Panc1 (cell line): ENCODE measurements at regions not wholly inside any gene's neighbourhood (a gene's known extent, or its start where the extent isn't known, plus 50 kb on each side); places are given as distances from the start of the nearest gene placed in this dataset.

Experiments used
- ATAC-seq: fragments of 200-7000 bp; cut with Tn5 transposase; 2 replicates; pipeline ENCODE4 v1.9.1; 2020; ENCODE audit warnings: mild to moderate bottlenecking, moderate library complexity
- BruUV-seq: library from RNA; stranded (reverse); fragments of 400-500 nt; replicated peaks from 2 replicates; lab custom pipeline; 2021; lab: Mats Ljungman, UMichigan
- CTCF ChIA-PET: fragments of 300-600 bp; sonication (Branson Sonifier 250); formaldehyde crosslinking; loops from one replicate; lab custom pipeline; 2022; ENCODE audit warnings: antibody characterized with exemption; lab: Charles Lee
- POLR2A ChIA-PET: fragments of 300-600 bp; sonication (Branson Sonifier 250); formaldehyde crosslinking; loops from one replicate; lab custom pipeline; 2022; ENCODE audit warnings: antibody characterized with exemption; lab: Charles Lee
- DNase-seq: peaks from one replicate; pipeline ENCODE4 v3.0.0-alpha.2; 2010; ENCODE audit warnings: low read depth, low spot score
- H3K27ac ChIP-seq: 2 replicates; pipeline ENCODE4 v1.5.1; 2011; ENCODE audit warnings: mild to moderate bottlenecking, low read length, inconsistent platforms
- H3K27me3 ChIP-seq: fragments of 200-500 bp; sonication (Bioruptor generic); 2 replicates; pipeline ENCODE4 v1.6.0; 2014; ENCODE audit warnings: low read length, inconsistent platforms; ENCODE audit not compliant: control insufficient read depth, insufficient read depth
- H3K36me3 ChIP-seq: fragments of 200-500 bp; sonication (Bioruptor generic); 2 replicates; pipeline ENCODE4 v1.5.1; 2014; ENCODE audit warnings: inconsistent platforms, mild to moderate bottlenecking, low read length, moderate library complexity; ENCODE audit not compliant: control insufficient read depth, insufficient read depth
- H3K4me1 ChIP-seq: 2 replicates; pipeline ENCODE4 v1.5.1; 2011; ENCODE audit warnings: inconsistent platforms, mild to moderate bottlenecking, low read length, moderate library complexity; ENCODE audit not compliant: control insufficient read depth, insufficient read depth
- H3K4me3 ChIP-seq, 2 experiments: 2 replicates each; pipeline ENCODE4 v1.5.1; 2011 to 2012; ENCODE audit warnings: low read depth in 2 of 2, low read length in 2 of 2, mild to moderate bottlenecking in 2 of 2, inconsistent platforms in 1 of 2, moderate library complexity in 1 of 2
- H3K9me3 ChIP-seq: fragments of 200-500 bp; sonication (Bioruptor generic); 2 replicates; pipeline ENCODE4 v1.5.1; 2014; ENCODE audit warnings: low read depth, mild to moderate bottlenecking, inconsistent platforms, low read length, moderate library complexity; ENCODE audit not compliant: control insufficient read depth, insufficient read depth
- POLR2AphosphoS5 ChIP-seq: IDR thresholded peaks from 2 replicates; pipeline ENCODE4 v1.6.1; 2012; ENCODE audit warnings: mild to moderate bottlenecking, low read depth, low read length, moderate library complexity
- SIN3A ChIP-seq: IDR thresholded peaks from 2 replicates; pipeline ENCODE4 v1.6.1; 2012; ENCODE audit warnings: low read depth, mild to moderate bottlenecking, low read length, moderate library complexity, borderline replicate concordance; ENCODE audit not compliant: insufficient read depth
- TCF7L2 ChIP-seq: IDR thresholded peaks from 2 replicates; pipeline ENCODE4 v1.6.1; 2011; ENCODE audit warnings: mild to moderate bottlenecking, low read depth, low read length, inconsistent platforms
- in situ Hi-C: cut with HindIII; loops from 2 replicates; pipeline ENCODE4 v1.10.0; 2016; ENCODE audit warnings: low sequenced_read_pairs, low pct_unique_long_range_greater_than_20kb
- intact Hi-C: fragments of 100-400 bp; cut with micrococcal nuclease; formaldehyde crosslinking; loops from one replicate; pipeline ENCODE4 v1.10.0; 2022; ENCODE audit not compliant: unreplicated experiment
- TF ChIP-seq, protein P1 (sequence below), 2 experiments: IDR thresholded peaks; 2 replicates each; pipeline ENCODE4 v1.6.1; 2011 to 2012; ENCODE audit warnings: low read depth in 2 of 2, control low read depth in 1 of 2, low read length in 1 of 2, mild to moderate bottlenecking in 1 of 2, moderate library complexity in 1 of 2; ENCODE audit not compliant: insufficient read depth in 1 of 2
- TF ChIP-seq, protein P2 (sequence below): fragments of 450-650 bp; IDR thresholded peaks from 2 replicates; pipeline ENCODE4 v1.5.1; 2017; ENCODE audit warnings: mild to moderate bottlenecking

DNA sequence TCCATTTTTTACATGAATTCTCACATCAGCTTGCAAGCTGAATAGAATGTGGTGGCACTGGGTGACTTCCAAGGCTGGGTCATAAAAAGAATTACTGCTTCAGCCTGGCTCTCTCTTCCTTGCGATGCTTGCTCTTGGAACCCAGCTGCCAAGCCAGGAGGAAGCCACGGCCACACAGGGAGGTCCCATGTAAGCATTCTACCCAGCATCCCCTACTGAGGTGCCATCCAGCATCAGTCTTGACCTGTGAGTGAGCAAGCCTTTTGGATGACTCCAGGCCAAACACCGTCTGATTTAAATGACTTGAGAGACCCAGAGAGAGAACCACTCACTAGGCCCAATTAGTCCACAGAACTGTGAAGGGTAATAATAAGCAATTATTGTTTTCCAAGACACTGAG is 750.3 kb upstream of the RAB6C start:
- CTCF ChIA-PET: no interaction called here
- no peaks in the 10 kb centered on the region for H3K36me3 ChIP-seq
- no peak overlapping the region for H3K27ac ChIP-seq
- POLR2A ChIA-PET: no interaction called here
- no peaks in the 10 kb centered on the region for H3K27me3 ChIP-seq
- TF ChIP-seq POLR2AphosphoS5: no peak
- TF ChIP-seq TCF7L2: no peak
- no peak for TF ChIP-seq SIN3A
- TF ChIP-seq, protein P1, sequence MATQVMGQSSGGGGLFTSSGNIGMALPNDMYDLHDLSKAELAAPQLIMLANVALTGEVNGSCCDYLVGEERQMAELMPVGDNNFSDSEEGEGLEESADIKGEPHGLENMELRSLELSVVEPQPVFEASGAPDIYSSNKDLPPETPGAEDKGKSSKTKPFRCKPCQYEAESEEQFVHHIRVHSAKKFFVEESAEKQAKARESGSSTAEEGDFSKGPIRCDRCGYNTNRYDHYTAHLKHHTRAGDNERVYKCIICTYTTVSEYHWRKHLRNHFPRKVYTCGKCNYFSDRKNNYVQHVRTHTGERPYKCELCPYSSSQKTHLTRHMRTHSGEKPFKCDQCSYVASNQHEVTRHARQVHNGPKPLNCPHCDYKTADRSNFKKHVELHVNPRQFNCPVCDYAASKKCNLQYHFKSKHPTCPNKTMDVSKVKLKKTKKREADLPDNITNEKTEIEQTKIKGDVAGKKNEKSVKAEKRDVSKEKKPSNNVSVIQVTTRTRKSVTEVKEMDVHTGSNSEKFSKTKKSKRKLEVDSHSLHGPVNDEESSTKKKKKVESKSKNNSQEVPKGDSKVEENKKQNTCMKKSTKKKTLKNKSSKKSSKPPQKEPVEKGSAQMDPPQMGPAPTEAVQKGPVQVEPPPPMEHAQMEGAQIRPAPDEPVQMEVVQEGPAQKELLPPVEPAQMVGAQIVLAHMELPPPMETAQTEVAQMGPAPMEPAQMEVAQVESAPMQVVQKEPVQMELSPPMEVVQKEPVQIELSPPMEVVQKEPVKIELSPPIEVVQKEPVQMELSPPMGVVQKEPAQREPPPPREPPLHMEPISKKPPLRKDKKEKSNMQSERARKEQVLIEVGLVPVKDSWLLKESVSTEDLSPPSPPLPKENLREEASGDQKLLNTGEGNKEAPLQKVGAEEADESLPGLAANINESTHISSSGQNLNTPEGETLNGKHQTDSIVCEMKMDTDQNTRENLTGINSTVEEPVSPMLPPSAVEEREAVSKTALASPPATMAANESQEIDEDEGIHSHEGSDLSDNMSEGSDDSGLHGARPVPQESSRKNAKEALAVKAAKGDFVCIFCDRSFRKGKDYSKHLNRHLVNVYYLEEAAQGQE (IDR thresholded peaks at IDR 0.05; ENCODE audit: insufficient read depth in 1 of 2, low read depth in 2 of 2, low read length in 1 of 2): no peak
- H3K9me3 ChIP-seq: no peaks in the 10 kb centered on the region
- intact Hi-C loops: no loop called here
- no peaks in the 10 kb centered on the region for H3K4me1 ChIP-seq
- DNase-seq (no peak), ATAC-seq (no peak)
- in situ Hi-C loops: no loop called here
- H3K4me3 ChIP-seq: no peak overlapping the region
- BruUV-seq: no TSS peak

DNA sequence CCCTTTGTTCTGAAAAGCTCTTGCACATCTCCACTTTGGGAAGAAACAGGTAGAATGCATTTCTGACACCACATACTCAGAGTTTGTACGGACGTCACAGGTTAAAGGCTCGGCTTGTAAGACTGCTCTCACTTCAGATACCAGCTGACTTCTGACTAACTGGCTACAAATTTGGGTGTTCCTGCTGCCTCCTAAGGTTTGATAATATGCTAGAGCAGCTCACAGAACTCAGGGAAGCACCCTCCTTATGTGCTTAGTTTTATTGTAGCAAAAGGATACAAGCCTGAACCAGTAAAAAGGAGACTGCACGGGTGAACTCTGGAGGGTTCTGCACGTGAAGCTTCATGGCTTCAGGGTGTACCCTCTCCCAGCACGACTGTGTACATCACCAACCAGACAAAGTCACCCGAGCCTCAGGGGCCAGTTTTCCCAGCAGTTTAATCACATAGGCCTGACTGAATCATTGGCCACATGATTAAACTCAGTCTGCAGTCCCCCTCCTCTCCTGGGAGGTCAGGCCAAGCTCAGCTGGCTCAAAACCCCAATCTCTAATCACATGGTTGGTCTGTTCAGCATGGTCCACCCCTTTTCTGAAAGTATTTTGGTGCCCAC is 749.5 kb upstream of the RAB6C start:
- in situ Hi-C loops (no loop called here), intact Hi-C loops (no loop called here)
- CTCF ChIA-PET: no interaction called here
- H3K4me3 ChIP-seq: no peak overlapping the region
- BruUV-seq: no TSS peak
- TF ChIP-seq, protein P1 (IDR thresholded peaks at IDR 0.05; ENCODE audit: insufficient read depth in 1 of 2, low read depth in 2 of 2, low read length in 1 of 2): no peak
- no peak for TF ChIP-seq SIN3A
- TF ChIP-seq POLR2AphosphoS5: no peak
- TF ChIP-seq, protein P2, sequence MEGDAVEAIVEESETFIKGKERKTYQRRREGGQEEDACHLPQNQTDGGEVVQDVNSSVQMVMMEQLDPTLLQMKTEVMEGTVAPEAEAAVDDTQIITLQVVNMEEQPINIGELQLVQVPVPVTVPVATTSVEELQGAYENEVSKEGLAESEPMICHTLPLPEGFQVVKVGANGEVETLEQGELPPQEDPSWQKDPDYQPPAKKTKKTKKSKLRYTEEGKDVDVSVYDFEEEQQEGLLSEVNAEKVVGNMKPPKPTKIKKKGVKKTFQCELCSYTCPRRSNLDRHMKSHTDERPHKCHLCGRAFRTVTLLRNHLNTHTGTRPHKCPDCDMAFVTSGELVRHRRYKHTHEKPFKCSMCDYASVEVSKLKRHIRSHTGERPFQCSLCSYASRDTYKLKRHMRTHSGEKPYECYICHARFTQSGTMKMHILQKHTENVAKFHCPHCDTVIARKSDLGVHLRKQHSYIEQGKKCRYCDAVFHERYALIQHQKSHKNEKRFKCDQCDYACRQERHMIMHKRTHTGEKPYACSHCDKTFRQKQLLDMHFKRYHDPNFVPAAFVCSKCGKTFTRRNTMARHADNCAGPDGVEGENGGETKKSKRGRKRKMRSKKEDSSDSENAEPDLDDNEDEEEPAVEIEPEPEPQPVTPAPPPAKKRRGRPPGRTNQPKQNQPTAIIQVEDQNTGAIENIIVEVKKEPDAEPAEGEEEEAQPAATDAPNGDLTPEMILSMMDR: no peak
- TF ChIP-seq TCF7L2: no peak
- DNase-seq: no peak
- ATAC-seq: no peak
- no peak overlapping the region for H3K27ac ChIP-seq
- no peaks in the 10 kb centered on the region for H3K4me1 ChIP-seq
- no peaks in the 10 kb centered on the region for H3K27me3 ChIP-seq
- no peaks in the 10 kb centered on the region for H3K9me3 ChIP-seq
- POLR2A ChIA-PET: no interaction called here
- H3K36me3 ChIP-seq: no peaks in the 10 kb centered on the region
